SK-N-SH treated with all-trans-retinoic acid at 6 μM for 48 hours (cell line): ENCODE measurements at regions not wholly inside any gene's neighbourhood (a gene's known extent, or its start where the extent isn't known, plus 50 kb on each side); places are given as distances from the start of the nearest gene placed in this dataset.

Source experiments
- ESRRG ChIP-seq: fragments of 250-450 bp; sonication (Bioruptor Pico); IDR thresholded peaks from 2 replicates; pipeline ENCODE4 v1.6.1; 2021; ENCODE audit warnings: mild to moderate bottlenecking
- RARB ChIP-seq: fragments of 250-450 bp; sonication (Bioruptor Pico); IDR thresholded peaks from 2 replicates; pipeline ENCODE4 v1.8.0; 2021; ENCODE audit warnings: mild to moderate bottlenecking, moderate library complexity
- ZNF8 ChIP-seq: fragments of 450-650 bp; formaldehyde crosslinking; IDR thresholded peaks from 2 replicates; pipeline ENCODE4 v1.5.0; 2020; ENCODE audit warnings: mild to moderate bottlenecking, moderate library complexity
- TF ChIP-seq, protein P1 (sequence below): fragments of 250-450 bp; sonication (Bioruptor Pico); IDR thresholded peaks from 2 replicates; pipeline ENCODE4 v1.8.0; 2020; ENCODE audit warnings: mild to moderate bottlenecking, moderate library complexity, borderline replicate concordance

DNA sequence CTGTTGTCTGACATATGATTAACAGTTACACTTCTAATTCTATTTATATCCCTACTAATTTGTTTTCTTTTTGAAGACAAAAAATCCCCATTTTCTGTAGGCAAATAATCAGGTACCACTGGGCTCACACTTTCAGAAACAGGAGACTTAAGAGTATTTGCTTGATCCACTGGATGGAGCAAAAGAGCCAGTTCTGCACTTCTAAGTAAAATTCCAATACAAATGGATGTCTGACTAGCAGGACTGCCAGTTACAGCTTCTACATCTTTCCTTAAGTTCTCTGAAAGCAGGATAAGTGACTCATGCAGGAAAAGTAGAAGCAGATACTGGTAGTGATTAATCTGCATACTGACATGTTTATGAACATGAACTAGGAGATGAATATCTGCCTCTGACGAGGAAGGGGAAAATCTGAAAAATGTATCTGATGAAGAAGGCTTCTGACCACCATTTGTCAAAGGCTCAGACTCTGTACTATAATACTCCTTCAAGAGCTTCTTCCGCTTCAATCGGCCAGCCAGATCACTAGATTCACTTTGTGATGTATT, 73.8 kb upstream of the ANKS1B start:
- TF ChIP-seq, protein P1, sequence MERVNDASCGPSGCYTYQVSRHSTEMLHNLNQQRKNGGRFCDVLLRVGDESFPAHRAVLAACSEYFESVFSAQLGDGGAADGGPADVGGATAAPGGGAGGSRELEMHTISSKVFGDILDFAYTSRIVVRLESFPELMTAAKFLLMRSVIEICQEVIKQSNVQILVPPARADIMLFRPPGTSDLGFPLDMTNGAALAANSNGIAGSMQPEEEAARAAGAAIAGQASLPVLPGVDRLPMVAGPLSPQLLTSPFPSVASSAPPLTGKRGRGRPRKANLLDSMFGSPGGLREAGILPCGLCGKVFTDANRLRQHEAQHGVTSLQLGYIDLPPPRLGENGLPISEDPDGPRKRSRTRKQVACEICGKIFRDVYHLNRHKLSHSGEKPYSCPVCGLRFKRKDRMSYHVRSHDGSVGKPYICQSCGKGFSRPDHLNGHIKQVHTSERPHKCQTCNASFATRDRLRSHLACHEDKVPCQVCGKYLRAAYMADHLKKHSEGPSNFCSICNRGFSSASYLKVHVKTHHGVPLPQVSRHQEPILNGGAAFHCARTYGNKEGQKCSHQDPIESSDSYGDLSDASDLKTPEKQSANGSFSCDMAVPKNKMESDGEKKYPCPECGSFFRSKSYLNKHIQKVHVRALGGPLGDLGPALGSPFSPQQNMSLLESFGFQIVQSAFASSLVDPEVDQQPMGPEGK (CRISPR knock-in tag) = no peak
- TF ChIP-seq ZNF8 (CRISPR knock-in tag) (no peak), ESRRG (CRISPR knock-in tag) (no peak), RARB (CRISPR knock-in tag) (no peak)
